A549 (cell line): ENCODE measurements at regions not wholly inside any gene's neighbourhood (a gene's known extent, or its start where the extent isn't known, plus 50 kb on each side); places are given as distances from the start of the nearest gene placed in this dataset.

Experiments used
- ATAC-seq, 2 experiments: fragments of 200-7000 bp in 1 of 2; fragments of >200 bp in 1 of 2; cut with Nextera tagmentation in 1 of 2; cut with Tn5 transposase in 1 of 2; 3 replicates each; pipeline versions ENCODE4 v1.8.0 to v1.9.1; 2018 to 2020; ENCODE audit warnings: mild to moderate bottlenecking in 1 of 2, moderate library complexity in 1 of 2
- CTCF ChIA-PET: fragments of 300-600 bp; sonication (Branson Sonifier 250); formaldehyde crosslinking; extraction: SDS; loops from one replicate; lab custom pipeline; 2021; ENCODE audit warnings: antibody characterized with exemption, inconsistent platforms; lab: Yijun Ruan, JAX
- POLR2A ChIA-PET: fragments of 350-600 bp; formaldehyde crosslinking; extraction: SDS; loops from one replicate; lab custom pipeline; 2021; ENCODE audit warnings: antibody characterized with exemption, inconsistent platforms; lab: Yijun Ruan, JAX
- DNase-seq, 2 experiments: peaks; one replicate each; pipeline versions ENCODE4 v3.0.0 to v3.0.0-alpha.2; 2011 to 2016; ENCODE audit warnings: low read depth in 1 of 2, low spot score in 1 of 2
- FAIRE-seq: peaks from 2 replicates; lab custom pipeline; 2011; peaks lifted over from hg19 to GRCh38; lab: Jason Lieb, UNC
- H3K27ac ChIP-seq, 2 experiments: fragments of >200 bp; sonication (Bioruptor Twin); formaldehyde crosslinking; 3 replicates each; pipeline ENCODE4 v1.5.1; 2016 to 2017
- H3K4me1 ChIP-seq: fragments of >200 bp; sonication (Bioruptor Twin); formaldehyde crosslinking; 3 replicates; pipeline ENCODE4 v1.6.1; 2016
- H3K4me2 ChIP-seq: fragments of >200 bp; sonication (Bioruptor Twin); formaldehyde crosslinking; 3 replicates; pipeline ENCODE4 v1.6.1; 2016
- H3K4me3 ChIP-seq: fragments of >200 bp; sonication (Bioruptor Twin); formaldehyde crosslinking; 3 replicates; pipeline ENCODE4 v1.5.1; 2016
- H3K9me3 ChIP-seq: fragments of >200 bp; sonication (Bioruptor Twin); formaldehyde crosslinking; 3 replicates; pipeline ENCODE4 v1.6.1; 2016
- BHLHE40 ChIP-seq: IDR thresholded peaks from 2 replicates; pipeline ENCODE4 v1.6.1; 2012; ENCODE audit warnings: low read depth, low read length, inconsistent platforms
- CHD4 ChIP-seq: fragments of 200-600 bp; sonication (generic); IDR thresholded peaks from 2 replicates; pipeline ENCODE4 v1.6.1; 2016; ENCODE audit warnings: antibody characterized with exemption, mild to moderate bottlenecking, borderline replicate concordance
- EP300 ChIP-seq, 2 experiments: fragments of >200 bp; sonication (Bioruptor Twin); formaldehyde crosslinking; IDR thresholded peaks; 2 replicates in 1 of 2; 3 replicates in 1 of 2; pipeline ENCODE4 v1.6.1; 2016 to 2017
- FOSL2 ChIP-seq, 2 experiments: fragments of 450-650 bp in 1 of 2; fragments of >200 bp in 1 of 2; sonication (Bioruptor Twin) in 1 of 2; formaldehyde crosslinking; IDR thresholded peaks; 2 replicates each; pipeline versions ENCODE4 v1.5.0 to v1.6.1; 2016 to 2020; ENCODE audit warnings: mild to moderate bottlenecking in 1 of 2, moderate library complexity in 1 of 2
- HOXA7 ChIP-seq: fragments of 250-450 bp; sonication (Bioruptor Pico); IDR thresholded peaks from 2 replicates; pipeline ENCODE4 v1.5.0; 2020; ENCODE audit warnings: mild to moderate bottlenecking, moderate library complexity
- HOXB13 ChIP-seq: fragments of 250-450 bp; sonication (Bioruptor Pico); IDR thresholded peaks from 2 replicates; pipeline ENCODE4 v1.5.0; 2020; ENCODE audit warnings: low read depth, mild to moderate bottlenecking, moderate library complexity
- JUNB ChIP-seq: fragments of >200 bp; sonication (Bioruptor Twin); formaldehyde crosslinking; IDR thresholded peaks from 2 replicates; pipeline ENCODE4 v1.6.1; 2016
- KDM1A ChIP-seq: fragments of 200-600 bp; sonication (generic); IDR thresholded peaks from 2 replicates; pipeline ENCODE4 v1.6.1; 2016; ENCODE audit warnings: low read depth, mild to moderate bottlenecking
- MYC ChIP-seq: IDR thresholded peaks from 2 replicates; pipeline ENCODE4 v1.6.1; 2012; ENCODE audit warnings: mild to moderate bottlenecking, inconsistent platforms, low read length, improper control_type of control experiment, borderline replicate concordance
- NFE2L2 ChIP-seq: fragments of 150-350 bp; conservative IDR thresholded peaks from 2 replicates; pipeline ENCODE4 v1.6.1; 2014; ENCODE audit warnings: low read length
- NPAS2 ChIP-seq: fragments of 250-450 bp; sonication (Bioruptor Pico); IDR thresholded peaks from 2 replicates; pipeline ENCODE4 v1.8.0; 2022; ENCODE audit warnings: mild to moderate bottlenecking, moderate library complexity, borderline replicate concordance
- PHF8 ChIP-seq: fragments of 200-600 bp; sonication (generic); IDR thresholded peaks from 2 replicates; pipeline ENCODE4 v1.6.1; 2016; ENCODE audit warnings: low read depth, mild to moderate bottlenecking, antibody characterized with exemption, moderate library complexity, borderline replicate concordance
- POLR2A ChIP-seq: IDR thresholded peaks from 2 replicates; pipeline ENCODE4 v1.6.1; 2012; ENCODE audit warnings: mild to moderate bottlenecking, low read length
- POLR2AphosphoS2 ChIP-seq: conservative IDR thresholded peaks from 2 replicates; pipeline ENCODE4 v1.6.1; 2012; ENCODE audit warnings: low read length, improper control_type of control experiment, inconsistent platforms
- SMC3 ChIP-seq: fragments of >200 bp; sonication (Bioruptor Twin); formaldehyde crosslinking; IDR thresholded peaks from 3 replicates; pipeline ENCODE4 v1.6.1; 2018; ENCODE audit warnings: inconsistent platforms
- SREBF2 ChIP-seq: fragments of 450-650 bp; IDR thresholded peaks from 2 replicates; pipeline ENCODE4 v1.6.1; 2014; ENCODE audit warnings: mild to moderate bottlenecking, moderate library complexity
- ZC3H11A ChIP-seq: fragments of 450-650 bp; IDR thresholded peaks from 2 replicates; pipeline ENCODE4 v1.6.1; 2014; ENCODE audit warnings: antibody characterized with exemption, mild to moderate bottlenecking
- ZFP36 ChIP-seq: fragments of 450-650 bp; IDR thresholded peaks from 2 replicates; pipeline ENCODE4 v1.6.1; 2014; ENCODE audit warnings: borderline replicate concordance; ENCODE audit not compliant: partially characterized antibody
- ZSCAN20 ChIP-seq: fragments of 250-450 bp; sonication (Bioruptor Pico); IDR thresholded peaks from 2 replicates; pipeline ENCODE4 v1.8.0; 2022; ENCODE audit warnings: mild to moderate bottlenecking, moderate library complexity
- WGBS: methylation state at CpG from one replicate; pipeline ENCODE4 v1.1.6; 2017; ENCODE audit errors: missing lambda C conversion rate; 5-methylcytosine and 5-hydroxymethylcytosine counted together
- TF ChIP-seq, protein P1 (sequence below): fragments of 450-650 bp; IDR thresholded peaks from 2 replicates; pipeline ENCODE4 v1.6.1; 2014; ENCODE audit warnings: antibody characterized with exemption
- TF ChIP-seq, protein P2 (sequence below): fragments of 250-450 bp; sonication (Bioruptor Pico); IDR thresholded peaks from 2 replicates; pipeline ENCODE4 v1.5.0; 2021; ENCODE audit warnings: mild to moderate bottlenecking, moderate library complexity, borderline replicate concordance
- TF ChIP-seq, protein P3 (sequence below): fragments of >200 bp; sonication (Bioruptor Twin); formaldehyde crosslinking; IDR thresholded peaks from 3 replicates; pipeline ENCODE4 v1.6.1; 2016
- TF ChIP-seq, protein P4 (sequence below): fragments of 250-450 bp; sonication (Bioruptor Pico); IDR thresholded peaks from 2 replicates; pipeline ENCODE4 v1.5.0; 2020; ENCODE audit warnings: low read depth, mild to moderate bottlenecking, moderate library complexity
- TF ChIP-seq, protein P5 (sequence below): fragments of 200-600 bp; sonication (generic); IDR thresholded peaks from 2 replicates; pipeline ENCODE4 v1.6.1; 2016; ENCODE audit warnings: antibody characterized with exemption, mild to moderate bottlenecking, moderate library complexity
- TF ChIP-seq, protein P6 (sequence below): fragments of >200 bp; sonication (Bioruptor Twin); formaldehyde crosslinking; IDR thresholded peaks from 3 replicates; pipeline ENCODE4 v1.5.1; 2016

DNA sequence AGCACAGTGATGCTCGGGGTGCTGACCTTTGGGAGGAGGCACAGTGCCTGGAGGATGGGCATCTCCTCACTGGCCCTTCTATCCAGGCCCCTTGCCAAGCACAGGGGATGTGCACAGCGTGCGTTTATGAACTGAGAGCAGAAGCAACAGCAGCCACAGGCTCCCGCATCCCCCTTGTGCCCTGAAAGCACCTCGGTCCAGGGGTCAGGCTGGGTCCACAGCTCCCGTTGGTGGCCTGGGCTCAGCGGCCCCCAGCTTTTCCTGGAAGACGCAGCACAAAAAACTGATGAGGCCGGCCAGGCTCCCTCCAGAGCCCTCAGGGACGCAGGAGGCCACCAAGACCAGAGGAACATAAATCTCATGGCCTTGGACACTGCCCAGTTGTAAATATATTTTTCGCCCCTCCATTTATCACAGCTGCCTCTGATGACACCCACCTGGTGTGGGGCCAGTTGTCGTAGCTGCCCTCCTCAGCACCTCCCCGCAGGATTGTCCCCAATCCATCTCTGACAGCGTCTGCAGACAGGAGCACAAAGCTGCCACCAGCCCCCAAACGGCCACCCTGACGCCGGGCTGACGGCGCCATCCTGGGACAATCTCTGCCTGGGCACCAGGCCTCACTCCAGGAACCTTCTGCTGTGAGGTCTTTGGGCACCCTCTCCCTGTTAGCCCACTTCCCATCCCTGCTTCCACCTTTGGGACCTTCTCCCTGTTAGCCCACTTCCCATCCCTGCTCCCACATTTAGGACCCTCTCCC, 203.1 kb downstream of the BRD1 start:
- no peak for FAIRE-seq
- 17% methylated on average over 13 of the region's 19 CpGs for WGBS
- CTCF ChIA-PET, result no interaction called here

DNA sequence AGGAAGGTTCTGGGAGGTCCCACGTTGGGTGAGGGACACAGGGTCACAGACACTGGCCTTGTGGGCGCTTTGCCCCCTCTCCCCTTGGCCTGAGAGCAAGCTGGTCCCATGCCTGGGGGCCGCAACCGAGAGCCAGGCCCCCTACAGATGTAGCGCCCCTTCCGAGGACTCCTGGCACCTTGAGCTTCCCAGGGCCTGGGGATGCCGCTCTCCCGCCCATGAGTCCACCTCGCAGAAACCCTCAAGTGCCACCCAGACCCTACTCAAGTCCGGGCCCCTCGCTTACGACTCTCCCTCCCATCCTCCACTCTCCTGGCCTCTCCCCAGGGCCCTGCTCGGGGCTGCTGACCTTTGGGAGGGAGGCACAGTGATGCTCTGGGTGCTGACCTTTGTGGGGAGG, 204.0 kb downstream of the BRD1 start:
- H3K9me3 ChIP-seq, result no peaks in the 10 kb centered on the region
- H3K4me2 ChIP-seq, result no peak overlapping the region
- ATAC-seq (no peak), DNase-seq (no peak), FAIRE-seq (no peak)
- POLR2A ChIA-PET, result no interaction called here
- H3K27ac ChIP-seq, result no peak overlapping the region
- H3K4me1 ChIP-seq, result no peaks in the 10 kb centered on the region
- CTCF ChIA-PET, result interaction anchor here (1.2 kb wide), 1 partner anchor 9 kb away, joined by 4 read pairs; no protein-coding TSS in a partner anchor
- H3K4me3 ChIP-seq, result no peak overlapping the region
- WGBS, result 13% methylated on average over 4 of the region's 13 CpGs
- TF ChIP-seq HOXA7, result no peak
- TF ChIP-seq, protein P1, sequence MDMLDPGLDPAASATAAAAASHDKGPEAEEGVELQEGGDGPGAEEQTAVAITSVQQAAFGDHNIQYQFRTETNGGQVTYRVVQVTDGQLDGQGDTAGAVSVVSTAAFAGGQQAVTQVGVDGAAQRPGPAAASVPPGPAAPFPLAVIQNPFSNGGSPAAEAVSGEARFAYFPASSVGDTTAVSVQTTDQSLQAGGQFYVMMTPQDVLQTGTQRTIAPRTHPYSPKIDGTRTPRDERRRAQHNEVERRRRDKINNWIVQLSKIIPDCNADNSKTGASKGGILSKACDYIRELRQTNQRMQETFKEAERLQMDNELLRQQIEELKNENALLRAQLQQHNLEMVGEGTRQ, result no peak
- TF ChIP-seq FOSL2 (IDR thresholded peaks at IDR 0.05), result no peak
- TF ChIP-seq FOSL2 (CRISPR knock-in tag; IDR thresholded peaks at IDR 0.05), result no peak
- TF ChIP-seq, protein P2, sequence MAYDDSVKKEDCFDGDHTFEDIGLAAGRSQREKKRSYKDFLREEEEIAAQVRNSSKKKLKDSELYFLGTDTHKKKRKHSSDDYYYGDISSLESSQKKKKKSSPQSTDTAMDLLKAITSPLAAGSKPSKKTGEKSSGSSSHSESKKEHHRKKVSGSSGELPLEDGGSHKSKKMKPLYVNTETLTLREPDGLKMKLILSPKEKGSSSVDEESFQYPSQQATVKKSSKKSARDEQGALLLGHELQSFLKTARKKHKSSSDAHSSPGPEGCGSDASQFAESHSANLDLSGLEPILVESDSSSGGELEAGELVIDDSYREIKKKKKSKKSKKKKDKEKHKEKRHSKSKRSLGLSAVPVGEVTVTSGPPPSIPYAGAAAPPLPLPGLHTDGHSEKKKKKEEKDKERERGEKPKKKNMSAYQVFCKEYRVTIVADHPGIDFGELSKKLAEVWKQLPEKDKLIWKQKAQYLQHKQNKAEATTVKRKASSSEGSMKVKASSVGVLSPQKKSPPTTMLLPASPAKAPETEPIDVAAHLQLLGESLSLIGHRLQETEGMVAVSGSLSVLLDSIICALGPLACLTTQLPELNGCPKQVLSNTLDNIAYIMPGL (CRISPR knock-in tag), result no peak
- no peak for TF ChIP-seq ZFP36
- no peak for TF ChIP-seq NFE2L2
- no peak for TF ChIP-seq KDM1A
- TF ChIP-seq POLR2AphosphoS2, result no peak
- no peak for TF ChIP-seq BHLHE40
- no peak for TF ChIP-seq PHF8
- no peak for TF ChIP-seq ZSCAN20 (CRISPR knock-in tag)
- TF ChIP-seq MYC, result no peak
- no peak for TF ChIP-seq SREBF2

More for the DNA sequence above, 203.1 kb downstream of the BRD1 start:
- POLR2A ChIA-PET, result no interaction called here
- H3K4me2 ChIP-seq, result no peak overlapping the region
- no peaks in the 10 kb centered on the region for H3K9me3 ChIP-seq
- TF ChIP-seq NPAS2 (CRISPR knock-in tag) (no peak), POLR2A (no peak), NFE2L2 (no peak), ZFP36 (no peak), HOXB13 (CRISPR knock-in tag) (no peak), JUNB (no peak), EP300 (IDR thresholded peaks at IDR 0.05) (no peak), CHD4 (no peak), SMC3 (no peak), ZC3H11A (no peak), BHLHE40 (no peak), ZSCAN20 (CRISPR knock-in tag) (no peak)
- TF ChIP-seq, protein P3, sequence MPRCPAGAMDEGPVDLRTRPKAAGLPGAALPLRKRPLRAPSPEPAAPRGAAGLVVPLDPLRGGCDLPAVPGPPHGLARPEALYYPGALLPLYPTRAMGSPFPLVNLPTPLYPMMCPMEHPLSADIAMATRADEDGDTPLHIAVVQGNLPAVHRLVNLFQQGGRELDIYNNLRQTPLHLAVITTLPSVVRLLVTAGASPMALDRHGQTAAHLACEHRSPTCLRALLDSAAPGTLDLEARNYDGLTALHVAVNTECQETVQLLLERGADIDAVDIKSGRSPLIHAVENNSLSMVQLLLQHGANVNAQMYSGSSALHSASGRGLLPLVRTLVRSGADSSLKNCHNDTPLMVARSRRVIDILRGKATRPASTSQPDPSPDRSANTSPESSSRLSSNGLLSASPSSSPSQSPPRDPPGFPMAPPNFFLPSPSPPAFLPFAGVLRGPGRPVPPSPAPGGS, result no peak
- TF ChIP-seq, protein P4, sequence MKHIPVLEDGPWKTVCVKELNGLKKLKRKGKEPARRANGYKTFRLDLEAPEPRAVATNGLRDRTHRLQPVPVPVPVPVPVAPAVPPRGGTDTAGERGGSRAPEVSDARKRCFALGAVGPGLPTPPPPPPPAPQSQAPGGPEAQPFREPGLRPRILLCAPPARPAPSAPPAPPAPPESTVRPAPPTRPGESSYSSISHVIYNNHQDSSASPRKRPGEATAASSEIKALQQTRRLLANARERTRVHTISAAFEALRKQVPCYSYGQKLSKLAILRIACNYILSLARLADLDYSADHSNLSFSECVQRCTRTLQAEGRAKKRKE, result no peak
- TF ChIP-seq, protein P5, sequence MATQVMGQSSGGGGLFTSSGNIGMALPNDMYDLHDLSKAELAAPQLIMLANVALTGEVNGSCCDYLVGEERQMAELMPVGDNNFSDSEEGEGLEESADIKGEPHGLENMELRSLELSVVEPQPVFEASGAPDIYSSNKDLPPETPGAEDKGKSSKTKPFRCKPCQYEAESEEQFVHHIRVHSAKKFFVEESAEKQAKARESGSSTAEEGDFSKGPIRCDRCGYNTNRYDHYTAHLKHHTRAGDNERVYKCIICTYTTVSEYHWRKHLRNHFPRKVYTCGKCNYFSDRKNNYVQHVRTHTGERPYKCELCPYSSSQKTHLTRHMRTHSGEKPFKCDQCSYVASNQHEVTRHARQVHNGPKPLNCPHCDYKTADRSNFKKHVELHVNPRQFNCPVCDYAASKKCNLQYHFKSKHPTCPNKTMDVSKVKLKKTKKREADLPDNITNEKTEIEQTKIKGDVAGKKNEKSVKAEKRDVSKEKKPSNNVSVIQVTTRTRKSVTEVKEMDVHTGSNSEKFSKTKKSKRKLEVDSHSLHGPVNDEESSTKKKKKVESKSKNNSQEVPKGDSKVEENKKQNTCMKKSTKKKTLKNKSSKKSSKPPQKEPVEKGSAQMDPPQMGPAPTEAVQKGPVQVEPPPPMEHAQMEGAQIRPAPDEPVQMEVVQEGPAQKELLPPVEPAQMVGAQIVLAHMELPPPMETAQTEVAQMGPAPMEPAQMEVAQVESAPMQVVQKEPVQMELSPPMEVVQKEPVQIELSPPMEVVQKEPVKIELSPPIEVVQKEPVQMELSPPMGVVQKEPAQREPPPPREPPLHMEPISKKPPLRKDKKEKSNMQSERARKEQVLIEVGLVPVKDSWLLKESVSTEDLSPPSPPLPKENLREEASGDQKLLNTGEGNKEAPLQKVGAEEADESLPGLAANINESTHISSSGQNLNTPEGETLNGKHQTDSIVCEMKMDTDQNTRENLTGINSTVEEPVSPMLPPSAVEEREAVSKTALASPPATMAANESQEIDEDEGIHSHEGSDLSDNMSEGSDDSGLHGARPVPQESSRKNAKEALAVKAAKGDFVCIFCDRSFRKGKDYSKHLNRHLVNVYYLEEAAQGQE, result no peak
- TF ChIP-seq, protein P6, sequence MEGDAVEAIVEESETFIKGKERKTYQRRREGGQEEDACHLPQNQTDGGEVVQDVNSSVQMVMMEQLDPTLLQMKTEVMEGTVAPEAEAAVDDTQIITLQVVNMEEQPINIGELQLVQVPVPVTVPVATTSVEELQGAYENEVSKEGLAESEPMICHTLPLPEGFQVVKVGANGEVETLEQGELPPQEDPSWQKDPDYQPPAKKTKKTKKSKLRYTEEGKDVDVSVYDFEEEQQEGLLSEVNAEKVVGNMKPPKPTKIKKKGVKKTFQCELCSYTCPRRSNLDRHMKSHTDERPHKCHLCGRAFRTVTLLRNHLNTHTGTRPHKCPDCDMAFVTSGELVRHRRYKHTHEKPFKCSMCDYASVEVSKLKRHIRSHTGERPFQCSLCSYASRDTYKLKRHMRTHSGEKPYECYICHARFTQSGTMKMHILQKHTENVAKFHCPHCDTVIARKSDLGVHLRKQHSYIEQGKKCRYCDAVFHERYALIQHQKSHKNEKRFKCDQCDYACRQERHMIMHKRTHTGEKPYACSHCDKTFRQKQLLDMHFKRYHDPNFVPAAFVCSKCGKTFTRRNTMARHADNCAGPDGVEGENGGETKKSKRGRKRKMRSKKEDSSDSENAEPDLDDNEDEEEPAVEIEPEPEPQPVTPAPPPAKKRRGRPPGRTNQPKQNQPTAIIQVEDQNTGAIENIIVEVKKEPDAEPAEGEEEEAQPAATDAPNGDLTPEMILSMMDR, result no peak
- H3K27ac ChIP-seq, result no peak overlapping the region
- no peaks in the 10 kb centered on the region for H3K4me1 ChIP-seq
- ATAC-seq (no peak), DNase-seq (no peak)
- no peak overlapping the region for H3K4me3 ChIP-seq
